Stimulated activated naive CD4-positive, alpha-beta T cell (primary cell): ENCODE measurements at regions not wholly inside any gene's neighbourhood (a gene's known extent, or its start where the extent isn't known, plus 50 kb on each side); places are given as distances from the start of the nearest gene placed in this dataset.

ENCODE experiments used
- DNase-seq, 6 experiments: peaks; one replicate each; lab custom pipeline; 2025; lab: John Stamatoyannopoulos, UW

GRCh38 chr6:22940581-22941290 lies 371.4 kb downstream of the HDGFL1 start:
- DNase-seq: no peak

GRCh38 chr6:22942403-22942802 lies 373.0 kb downstream of the HDGFL1 start:
- DNase-seq: no peak

GRCh38 chr6:22943327-22943726 lies 374.0 kb downstream of the HDGFL1 start:
- no peak for DNase-seq

GRCh38 chr6:22949967-22950366 lies 380.6 kb downstream of the HDGFL1 start:
- DNase-seq: no peak

- no peak for DNase-seq
Measured at GRCh38 chr6:22952097-22952496, 382.7 kb downstream of the HDGFL1 start.

GRCh38 chr6:22954749-22955385 lies 385.5 kb downstream of the HDGFL1 start:
- no peak for DNase-seq

- no peak for DNase-seq
Measured at GRCh38 chr6:22956029-22956681, 386.8 kb downstream of the HDGFL1 start.

- no peak for DNase-seq
Measured at GRCh38 chr6:22958677-22959076, 389.3 kb downstream of the HDGFL1 start.

- no peak for DNase-seq
Measured at GRCh38 chr6:22959571-22959970, 390.2 kb downstream of the HDGFL1 start.

GRCh38 chr6:22964334-22964733 lies 395.0 kb downstream of the HDGFL1 start:
- DNase-seq: no peak

- no peak for DNase-seq
Measured at GRCh38 chr6:22965889-22966288, 396.5 kb downstream of the HDGFL1 start.

GRCh38 chr6:22966691-22967422 lies 397.5 kb downstream of the HDGFL1 start:
- no peak for DNase-seq

GRCh38 chr6:22970004-22970403 lies 400.6 kb downstream of the HDGFL1 start:
- DNase-seq: no peak

- no peak for DNase-seq
Measured at GRCh38 chr6:22972771-22973170, 403.4 kb downstream of the HDGFL1 start.

GRCh38 chr6:22975079-22975478 lies 405.7 kb downstream of the HDGFL1 start:
- DNase-seq: no peak

- no peak for DNase-seq
Measured at GRCh38 chr6:22980446-22980845, 411.1 kb downstream of the HDGFL1 start.

- DNase-seq: no peak
Measured at GRCh38 chr6:23002044-23002619, 432.8 kb downstream of the HDGFL1 start.

- no peak for DNase-seq
Measured at GRCh38 chr6:23003671-23004467, 434.5 kb downstream of the HDGFL1 start.

- DNase-seq: no peak
Measured at GRCh38 chr6:23006656-23007055, 437.3 kb downstream of the HDGFL1 start.

GRCh38 chr6:23011615-23012014 lies 442.2 kb downstream of the HDGFL1 start:
- no peak for DNase-seq

- DNase-seq: no peak
Measured at GRCh38 chr6:23013776-23014175, 444.4 kb downstream of the HDGFL1 start.
